ENCODE measurements at regions not wholly inside any gene's neighbourhood (a gene's known extent, or its start where the extent isn't known, plus 50 kb on each side); places are given as distances from the start of the nearest gene placed in this dataset.

DNA sequence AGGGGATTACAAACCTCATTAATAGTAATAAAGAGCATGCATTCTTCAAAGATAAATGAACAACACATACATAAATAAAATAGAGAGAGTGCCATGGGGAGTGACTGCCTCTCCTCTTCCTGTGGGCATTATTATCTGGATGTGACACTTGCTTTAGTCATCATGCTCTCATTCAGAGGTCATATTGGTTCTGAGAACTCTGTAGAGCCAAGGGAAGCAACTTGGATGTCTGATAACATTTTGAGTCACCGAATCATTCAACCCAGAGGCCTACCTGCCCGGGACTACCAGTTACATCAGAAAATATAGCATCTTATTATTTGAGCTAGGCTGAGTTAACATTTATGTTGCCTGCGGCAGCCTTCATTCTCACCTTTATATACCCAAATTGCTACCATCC lies 489.5 kb downstream of the STIM2 start:
- TF ChIP-seq EP300 (IDR thresholded peaks at IDR 0.05) (no peak), CTCF (IDR thresholded peaks at IDR 0.05) (no peak), POLR2AphosphoS5 (IDR thresholded peaks at IDR 0.05) (no peak), POLR2A (IDR thresholded peaks at IDR 0.05) (no peak)
